ENCODE measurements at regions not wholly inside any gene's neighbourhood (a gene's known extent, or its start where the extent isn't known, plus 50 kb on each side); places are given as distances from the start of the nearest gene placed in this dataset.
"Not testable (repeated sequence)": the region's sequence is repeated elsewhere in the genome, so short reads cannot be mapped to it uniquely, and the experiment has no call there.

DNA sequence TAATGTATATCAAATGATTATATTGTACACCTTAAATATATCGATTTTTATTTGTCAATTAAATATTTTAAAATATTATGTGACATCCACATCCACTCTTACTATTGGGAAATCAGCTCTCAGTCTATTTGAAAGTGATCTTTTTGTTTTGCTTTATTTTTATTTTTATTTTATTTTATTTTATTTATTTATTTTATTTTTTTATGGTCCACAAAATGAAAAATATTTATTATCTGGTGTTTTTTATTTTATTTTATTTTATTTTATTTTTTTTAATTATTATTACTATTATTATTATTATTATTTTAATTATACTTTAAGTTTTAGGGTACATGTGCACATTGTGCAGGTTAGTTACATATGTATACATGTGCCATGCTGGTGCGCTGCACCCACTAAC lies 533.5 kb upstream of the ANO5 start:
- not testable (repeated sequence) for H3K4me3 ChIP-seq (ENCODE audit: insufficient read depth, low read depth, low read length); H3K27me3 ChIP-seq (ENCODE audit: control insufficient read depth, insufficient read depth, low read length); DNase-seq; H3K36me3 ChIP-seq (replicated peaks; ENCODE audit: control insufficient read depth, insufficient read depth, low read length)

DNA sequence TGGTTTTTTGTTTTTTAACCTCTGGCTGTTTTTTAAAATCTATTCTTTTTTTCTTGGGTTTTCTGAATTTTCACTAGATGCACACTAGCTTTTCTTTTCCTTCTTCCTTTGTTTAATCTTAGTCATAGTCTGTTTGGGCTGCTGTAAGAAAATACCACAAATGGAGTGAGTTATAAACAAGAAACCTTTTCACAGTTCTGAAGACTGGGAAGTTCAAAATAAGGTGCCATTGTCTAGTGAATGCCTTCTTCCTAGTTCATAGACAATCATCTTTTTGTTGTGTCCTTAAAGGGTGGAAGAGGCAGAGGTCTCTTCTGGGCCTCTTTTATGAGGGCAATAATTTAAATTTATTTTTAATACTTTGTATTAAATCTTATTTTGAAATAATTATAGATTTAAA lies 532.9 kb upstream of the ANO5 start:
- H3K36me3 ChIP-seq (replicated peaks; ENCODE audit: control insufficient read depth, insufficient read depth, low read length): no peaks in the 10 kb centered on the region
- DNase-seq: no peak
- no peak overlapping the region for H3K4me3 ChIP-seq (ENCODE audit: insufficient read depth, low read depth, low read length)
- no peaks in the 10 kb centered on the region for H3K27me3 ChIP-seq (ENCODE audit: control insufficient read depth, insufficient read depth, low read length)

DNA sequence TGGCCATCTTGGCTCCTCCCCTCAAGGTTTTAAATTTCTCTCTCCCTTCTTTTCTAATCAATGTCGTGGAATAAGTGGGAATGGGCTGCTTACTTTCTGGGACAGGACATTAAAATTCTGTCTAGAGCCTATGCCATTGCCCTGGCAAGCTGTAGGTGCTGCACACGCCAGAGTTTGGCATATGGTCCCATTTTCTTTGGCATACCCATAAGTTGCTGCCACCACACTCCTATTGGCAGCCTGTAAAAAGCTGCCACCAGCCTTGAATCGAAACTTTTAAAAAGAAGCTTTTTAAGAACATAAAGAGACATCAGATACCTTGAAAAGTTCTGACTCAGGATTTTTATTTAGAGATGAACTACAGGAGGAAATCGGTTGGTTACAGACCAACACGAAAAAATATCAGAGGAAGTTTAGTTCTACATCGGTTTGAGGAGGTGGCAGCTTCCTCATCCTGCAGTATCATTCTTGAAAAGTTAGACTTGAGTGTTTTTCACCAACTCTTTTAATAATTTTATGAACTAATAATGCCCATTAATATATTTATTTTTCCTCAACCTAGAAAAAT lies 517.8 kb upstream of the ANO5 start:
- Histone ChIP-seq H3K4me3 (ENCODE audit: insufficient read depth, low read depth, low read length) (no peak overlapping the region), H3K36me3 (replicated peaks; ENCODE audit: control insufficient read depth, insufficient read depth, low read length) (no peaks in the 10 kb centered on the region), H3K27me3 (ENCODE audit: control insufficient read depth, insufficient read depth, low read length) (no peaks in the 10 kb centered on the region)
- no peak for DNase-seq

DNA sequence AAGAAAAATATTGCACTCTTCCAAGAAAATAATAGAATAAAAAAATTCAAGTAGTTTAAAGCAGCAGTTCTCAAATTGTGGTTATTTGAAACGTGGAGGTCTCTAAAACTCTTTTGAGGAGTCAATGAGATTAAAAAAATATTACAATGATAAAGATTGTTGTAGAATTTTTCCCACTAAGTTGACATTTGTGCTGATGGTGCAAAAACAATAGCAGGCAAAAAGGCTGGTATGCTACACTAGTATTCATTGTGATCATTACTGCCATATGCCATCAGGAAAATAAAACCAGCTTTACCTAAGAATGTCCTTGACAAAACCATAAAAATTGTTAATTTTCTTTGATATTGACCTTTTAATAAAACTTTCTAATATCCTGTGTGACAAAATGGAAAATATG lies 505.2 kb upstream of the ANO5 start:
- H3K36me3 ChIP-seq (replicated peaks; ENCODE audit: control insufficient read depth, insufficient read depth, low read length): no peaks in the 10 kb centered on the region

DNA sequence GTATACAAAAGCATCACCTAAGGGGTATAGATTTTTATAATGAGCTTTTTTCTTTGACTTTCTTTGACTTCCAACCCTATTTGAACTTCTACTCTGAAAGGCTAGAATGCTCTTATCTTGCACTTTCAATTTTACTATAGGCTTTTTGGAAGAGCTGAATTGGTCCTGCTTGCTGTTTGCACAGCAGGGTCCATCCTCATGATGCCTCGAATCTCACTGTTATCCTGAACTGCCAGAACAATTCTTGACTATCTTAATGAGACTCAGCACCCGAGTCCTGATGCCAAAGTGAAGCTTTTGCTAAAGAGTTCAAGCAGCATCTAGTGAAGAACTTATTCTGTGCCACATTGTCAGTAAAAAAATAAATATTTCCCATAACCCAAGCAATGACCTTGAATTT lies 488.3 kb upstream of the ANO5 start:
- Histone ChIP-seq H3K36me3 (replicated peaks; ENCODE audit: control insufficient read depth, insufficient read depth, low read length) (no peaks in the 10 kb centered on the region), H3K4me3 (ENCODE audit: insufficient read depth, low read depth, low read length) (no peak overlapping the region), H3K27me3 (ENCODE audit: control insufficient read depth, insufficient read depth, low read length) (no peaks in the 10 kb centered on the region)
- no peak for DNase-seq

More for the DNA sequence above, 505.2 kb upstream of the ANO5 start:
- DNase-seq: no peak
- Histone ChIP-seq H3K4me3 (ENCODE audit: insufficient read depth, low read depth, low read length) (no peak overlapping the region), H3K27me3 (ENCODE audit: control insufficient read depth, insufficient read depth, low read length) (no peaks in the 10 kb centered on the region)

DNA sequence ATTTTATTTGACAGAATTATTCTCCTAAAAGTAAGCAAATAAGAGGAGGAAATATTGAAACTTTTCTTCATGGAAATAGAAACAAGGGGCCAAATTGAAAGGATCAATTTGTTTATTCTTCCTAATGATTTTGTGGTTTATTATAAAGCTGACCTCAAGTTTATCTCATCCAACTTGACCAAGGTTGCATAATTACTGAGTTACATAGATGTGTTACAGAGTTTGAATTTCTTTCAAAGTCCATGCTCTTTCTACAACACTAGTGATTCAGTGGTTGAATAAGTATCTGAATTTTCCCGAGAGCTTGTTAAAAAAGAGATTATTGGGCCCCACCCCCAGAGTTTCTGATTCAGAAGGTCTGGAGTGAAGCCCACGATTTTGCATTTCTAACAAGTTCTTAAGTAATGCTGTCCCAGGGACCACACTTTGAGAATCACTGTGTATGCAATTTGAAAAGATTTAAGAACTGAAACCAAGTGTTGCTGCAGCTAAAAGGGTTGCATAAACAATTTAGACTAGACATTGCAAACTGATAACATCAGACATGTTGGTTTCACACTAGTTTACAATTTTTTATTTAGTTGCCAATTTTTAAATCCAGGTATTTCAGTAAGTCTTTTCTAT lies 485.7 kb upstream of the ANO5 start:
- H3K36me3 ChIP-seq (replicated peaks; ENCODE audit: control insufficient read depth, insufficient read depth, low read length): no peaks in the 10 kb centered on the region
- H3K4me3 ChIP-seq (ENCODE audit: insufficient read depth, low read depth, low read length): no peak overlapping the region
- H3K27me3 ChIP-seq (ENCODE audit: control insufficient read depth, insufficient read depth, low read length): no peaks in the 10 kb centered on the region
- DNase-seq: no peak

DNA sequence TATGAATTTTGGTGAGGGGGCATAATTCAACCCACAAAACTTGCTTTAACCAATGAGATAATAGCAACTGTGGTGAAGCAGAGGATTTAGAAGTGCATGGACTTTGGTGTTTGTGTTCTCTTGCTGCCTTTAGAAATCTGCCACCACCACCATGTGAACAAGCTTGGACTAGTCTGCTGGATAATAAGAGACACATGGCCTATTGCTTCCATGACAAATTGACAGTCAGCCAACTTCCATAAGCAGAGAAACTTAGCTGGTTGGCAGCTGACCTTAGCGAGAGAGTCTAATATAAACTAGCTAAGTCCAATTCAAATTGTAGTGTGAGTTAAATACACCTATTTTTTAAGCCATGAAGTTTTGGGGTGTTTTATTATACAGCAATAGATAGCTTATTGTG lies 482.1 kb upstream of the ANO5 start:
- Histone ChIP-seq H3K36me3 (replicated peaks; ENCODE audit: control insufficient read depth, insufficient read depth, low read length) (no peaks in the 10 kb centered on the region), H3K4me3 (ENCODE audit: insufficient read depth, low read depth, low read length) (no peak overlapping the region), H3K27me3 (ENCODE audit: control insufficient read depth, insufficient read depth, low read length) (no peaks in the 10 kb centered on the region)
- no peak for DNase-seq

DNA sequence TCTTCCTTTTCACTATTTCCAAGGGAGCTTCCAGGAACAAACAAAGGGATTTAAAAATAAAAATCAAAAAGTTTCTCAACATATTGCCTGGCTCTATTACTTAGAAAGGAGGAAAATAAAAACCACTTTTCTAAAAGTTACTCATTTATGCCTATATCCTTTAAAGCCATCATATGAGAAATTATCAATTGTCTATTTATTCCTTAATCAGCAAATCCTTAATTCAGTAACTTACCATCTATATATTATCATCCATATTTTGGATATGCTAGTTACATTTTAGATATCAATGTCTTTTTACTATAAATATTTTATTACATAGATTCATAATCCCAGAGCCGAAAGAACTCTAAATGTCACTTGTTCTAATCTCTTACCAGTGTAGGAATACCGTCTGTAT lies 481.5 kb upstream of the ANO5 start:
- no peaks in the 10 kb centered on the region for H3K27me3 ChIP-seq (ENCODE audit: control insufficient read depth, insufficient read depth, low read length)
- H3K36me3 ChIP-seq (replicated peaks; ENCODE audit: control insufficient read depth, insufficient read depth, low read length): no peaks in the 10 kb centered on the region
- DNase-seq: no peak
- H3K4me3 ChIP-seq (ENCODE audit: insufficient read depth, low read depth, low read length): no peak overlapping the region

DNA sequence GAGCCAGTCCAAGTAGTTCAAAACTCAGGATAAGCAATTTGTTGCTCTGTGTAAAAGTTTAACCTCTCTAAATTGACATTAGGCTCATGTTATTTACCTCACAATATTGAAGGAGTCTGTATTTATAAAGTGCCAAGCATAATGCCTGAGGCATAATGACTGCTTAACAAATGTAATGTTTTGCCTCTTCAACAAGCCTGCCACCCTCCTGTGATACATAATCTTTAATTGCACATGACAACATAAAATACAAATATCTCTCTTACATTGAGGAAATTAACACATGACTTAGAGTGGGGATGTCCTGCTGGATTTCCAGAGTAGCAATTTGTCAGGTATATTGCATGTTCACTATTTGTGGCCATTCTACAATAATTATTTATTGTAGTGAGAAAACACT lies 469.2 kb upstream of the ANO5 start:
- H3K36me3 ChIP-seq (replicated peaks; ENCODE audit: control insufficient read depth, insufficient read depth, low read length): no peaks in the 10 kb centered on the region

DNA sequence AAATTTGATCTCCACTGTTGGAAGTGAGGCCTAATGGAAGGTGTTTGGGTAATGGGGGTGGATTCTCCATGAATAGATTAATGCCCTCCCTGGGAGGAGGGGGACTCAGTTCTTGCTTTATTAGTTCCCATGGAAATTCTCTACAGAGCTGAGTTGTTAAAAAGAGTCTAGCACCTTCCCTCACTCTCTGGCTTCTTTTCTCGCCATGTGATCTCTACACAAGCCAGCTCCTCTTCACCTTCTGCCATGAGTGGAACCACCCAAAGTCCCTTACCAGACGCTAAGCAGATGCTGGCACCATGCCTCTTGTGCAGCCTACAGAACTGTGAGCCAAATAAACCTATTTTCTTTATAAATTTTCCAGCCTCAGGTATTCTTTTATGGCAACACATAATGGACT lies 465.8 kb upstream of the ANO5 start:
- no peaks in the 10 kb centered on the region for H3K27me3 ChIP-seq (ENCODE audit: control insufficient read depth, insufficient read depth, low read length)
- no peaks in the 10 kb centered on the region for H3K36me3 ChIP-seq (replicated peaks; ENCODE audit: control insufficient read depth, insufficient read depth, low read length)
- no peak for DNase-seq
- H3K4me3 ChIP-seq (ENCODE audit: insufficient read depth, low read depth, low read length): no peak overlapping the region

More for the DNA sequence above, 469.2 kb upstream of the ANO5 start:
- H3K27me3 ChIP-seq (ENCODE audit: control insufficient read depth, insufficient read depth, low read length): no peaks in the 10 kb centered on the region
- no peak overlapping the region for H3K4me3 ChIP-seq (ENCODE audit: insufficient read depth, low read depth, low read length)
- DNase-seq: no peak

DNA sequence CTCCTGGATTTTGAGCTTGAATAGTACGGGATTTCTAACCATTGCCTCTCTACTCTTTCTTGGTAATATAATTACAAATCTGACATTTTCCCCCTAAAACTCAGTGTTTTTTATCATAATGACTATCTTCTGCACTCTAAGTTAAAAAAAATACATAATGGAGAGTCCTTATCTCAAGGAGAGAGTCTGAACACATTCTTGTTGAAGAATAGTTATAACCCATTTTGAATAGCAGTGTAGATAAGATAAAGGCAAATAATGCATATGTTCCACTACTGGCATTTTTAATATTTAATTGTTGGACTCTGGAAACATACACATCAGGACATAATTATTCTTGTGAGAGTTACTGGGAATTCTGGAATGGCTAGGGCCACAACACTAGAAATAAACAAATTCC lies 456.5 kb upstream of the ANO5 start:
- no peak for DNase-seq
- Histone ChIP-seq H3K36me3 (replicated peaks; ENCODE audit: control insufficient read depth, insufficient read depth, low read length) (no peaks in the 10 kb centered on the region), H3K27me3 (ENCODE audit: control insufficient read depth, insufficient read depth, low read length) (no peaks in the 10 kb centered on the region), H3K4me3 (ENCODE audit: insufficient read depth, low read depth, low read length) (no peak overlapping the region)

DNA sequence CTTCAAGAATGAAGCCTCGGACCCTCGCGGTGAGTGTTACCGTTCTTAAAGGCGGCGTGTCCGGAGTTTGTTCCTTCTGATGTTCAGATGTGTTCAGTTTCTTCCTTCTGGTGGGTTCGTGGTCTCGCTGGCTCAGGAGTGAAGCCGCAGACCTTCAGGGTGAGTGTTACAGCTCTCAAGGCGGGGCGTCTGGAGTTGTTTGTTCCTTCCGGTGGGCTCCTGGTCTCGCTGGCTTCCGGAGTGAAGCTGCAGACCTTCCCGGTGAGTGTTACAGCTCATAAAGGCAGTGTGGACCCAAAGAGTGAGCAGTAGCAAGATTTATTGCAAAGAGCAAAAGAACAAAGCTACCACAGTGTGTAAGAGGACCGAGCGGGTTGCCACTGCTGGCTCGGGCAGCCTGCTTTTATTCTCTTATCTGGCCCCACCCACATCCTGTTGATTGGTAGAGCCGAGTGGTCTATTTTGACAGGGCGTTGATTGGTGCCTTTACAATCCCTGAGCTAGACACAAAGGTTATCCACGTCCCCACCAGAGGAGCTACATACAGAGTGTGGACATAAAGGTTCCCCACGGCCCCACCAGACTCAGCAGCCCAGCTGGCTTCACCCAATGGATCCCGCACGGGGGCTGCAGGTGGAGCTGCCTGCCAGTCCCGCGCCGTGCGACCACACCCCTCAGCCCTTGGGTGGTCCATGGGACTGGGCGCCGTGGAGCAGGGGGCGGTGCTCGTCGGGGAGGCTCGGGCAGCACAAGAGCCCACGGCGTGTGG lies 440.2 kb upstream of the ANO5 start:
- peak overlapping the region; percentile 17; the same call in 1 of the 2 replicates for H3K4me3 ChIP-seq (ENCODE audit: insufficient read depth, low read depth, low read length)
- not testable (repeated sequence) for DNase-seq; H3K36me3 ChIP-seq (replicated peaks; ENCODE audit: control insufficient read depth, insufficient read depth, low read length); H3K27me3 ChIP-seq (ENCODE audit: control insufficient read depth, insufficient read depth, low read length)

DNA sequence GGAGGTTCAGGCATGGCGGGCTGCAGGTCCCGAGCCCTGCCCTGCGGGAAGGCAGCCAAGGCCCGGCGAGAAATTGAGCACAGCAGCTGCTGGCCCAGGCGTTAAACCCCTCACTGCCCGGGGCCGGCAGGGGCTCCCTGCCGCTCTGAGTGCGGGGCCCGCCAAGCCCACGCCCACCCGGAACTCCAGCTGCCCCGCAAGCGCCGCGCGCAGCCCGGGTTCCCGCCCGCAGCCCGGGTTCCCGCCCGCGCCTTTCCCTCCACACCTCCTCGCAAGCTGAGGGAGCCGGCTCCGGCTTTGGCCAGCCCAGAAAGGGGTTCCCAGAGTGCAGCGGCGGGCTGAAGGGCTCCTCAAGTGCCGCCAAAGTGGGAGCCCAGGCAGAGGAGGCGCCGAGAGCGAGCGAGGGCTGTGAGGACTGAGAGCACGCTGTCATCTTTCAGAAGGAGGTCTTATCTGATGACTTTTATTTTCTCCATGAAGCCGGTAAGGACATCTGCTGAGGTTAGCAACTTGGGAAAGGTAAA lies 439.6 kb upstream of the ANO5 start:
- H3K36me3 ChIP-seq (replicated peaks; ENCODE audit: control insufficient read depth, insufficient read depth, low read length); DNase-seq; H3K27me3 ChIP-seq (ENCODE audit: control insufficient read depth, insufficient read depth, low read length): not testable (repeated sequence)
- H3K4me3 ChIP-seq (ENCODE audit: insufficient read depth, low read depth, low read length): peak overlapping the region; percentile 17; the same call in 1 of the 2 replicates

DNA sequence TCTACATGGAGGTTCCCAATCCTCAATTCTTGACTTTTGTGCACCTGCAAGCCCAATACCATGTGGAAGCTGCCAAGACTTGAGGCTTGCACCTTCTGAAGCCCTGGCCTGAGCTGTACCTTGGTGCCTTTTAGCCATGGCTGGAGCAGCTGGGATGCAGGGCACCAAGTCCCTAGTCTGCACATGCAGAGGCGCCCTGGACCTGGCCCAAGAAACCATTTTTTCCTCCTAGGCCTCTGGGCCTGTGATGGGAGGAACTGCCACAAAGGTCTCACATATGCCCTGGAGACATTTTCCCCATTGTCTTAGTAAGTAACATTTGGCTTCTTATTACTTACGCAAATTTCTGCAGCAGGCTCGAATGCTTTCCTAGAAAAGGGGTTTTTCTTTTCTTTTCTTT lies 431.9 kb upstream of the ANO5 start:
- no peak for DNase-seq
- no peak overlapping the region for H3K4me3 ChIP-seq (ENCODE audit: insufficient read depth, low read depth, low read length)
- no peaks in the 10 kb centered on the region for H3K27me3 ChIP-seq (ENCODE audit: control insufficient read depth, insufficient read depth, low read length)
- H3K36me3 ChIP-seq (replicated peaks; ENCODE audit: control insufficient read depth, insufficient read depth, low read length): no peaks in the 10 kb centered on the region

DNA sequence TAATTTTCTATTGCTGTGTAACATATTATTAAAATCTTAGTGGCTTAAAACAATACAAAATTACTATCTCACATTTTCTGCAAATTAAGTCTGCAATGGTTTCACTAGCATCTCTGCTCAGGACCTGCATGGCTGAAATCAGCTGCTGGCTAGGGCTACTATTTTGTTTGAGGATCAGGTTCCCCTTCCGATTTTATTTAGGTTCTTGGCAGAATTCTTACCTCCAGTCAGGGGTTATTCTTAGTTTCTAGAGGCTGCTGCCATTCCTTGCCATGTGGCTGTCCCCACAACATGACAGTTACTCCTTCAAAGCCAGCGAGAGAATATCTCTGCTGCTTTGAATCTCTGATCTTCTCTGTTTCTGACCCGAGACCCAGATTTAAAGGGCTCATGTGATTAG lies 424.5 kb upstream of the ANO5 start:
- Histone ChIP-seq H3K4me3 (ENCODE audit: insufficient read depth, low read depth, low read length) (no peak overlapping the region), H3K36me3 (replicated peaks; ENCODE audit: control insufficient read depth, insufficient read depth, low read length) (no peaks in the 10 kb centered on the region), H3K27me3 (ENCODE audit: control insufficient read depth, insufficient read depth, low read length) (no peaks in the 10 kb centered on the region)
- no peak for DNase-seq
